GM21367 (cell line): ENCODE measurements at regions not wholly inside any gene's neighbourhood (a gene's known extent, or its start where the extent isn't known, plus 50 kb on each side); places are given as distances from the start of the nearest gene placed in this dataset.

Experiments used
- ATAC-seq: cut with Tn5 transposase; IDR thresholded peaks from one replicate; pipeline ENCODE4 v1.9.1; 2021; ENCODE audit not compliant: unreplicated experiment

- no peak for ATAC-seq
Observed at GRCh38 chr15:93146601-93147000, 57.6 kb upstream of the RGMA start.

GRCh38 chr15:93146196-93146595 is 57.2 kb upstream of the RGMA start:
- ATAC-seq, result no peak

GRCh38 chr15:93144463-93145236 is 55.6 kb upstream of the RGMA start:
- no peak for ATAC-seq

GRCh38 chr15:93143186-93143585 is 54.2 kb upstream of the RGMA start:
- no peak for ATAC-seq

- no peak for ATAC-seq
Observed at GRCh38 chr15:93141371-93141794, 52.4 kb upstream of the RGMA start.

GRCh38 chr15:93139436-93139835 is 50.4 kb upstream of the RGMA start:
- no peak for ATAC-seq

GRCh38 chr15:93138681-93139250 is 49.8 kb upstream of the RGMA start:
- ATAC-seq, result no peak
